ENCODE measurements at regions not wholly inside any gene's neighbourhood (a gene's known extent, or its start where the extent isn't known, plus 50 kb on each side); places are given as distances from the start of the nearest gene placed in this dataset.

GRCh38 chr18:64982414-64983055, 768.3 kb upstream of the CDH7 start:
- DNase-seq = no peak

- DNase-seq = no peak
These were observed 768.9 kb upstream of the CDH7 start for GRCh38 chr18:64981915-64982314.

- DNase-seq = no peak
These were observed 771.0 kb upstream of the CDH7 start for GRCh38 chr18:64979791-64980190.

GRCh38 chr18:64974391-64975125, 776.3 kb upstream of the CDH7 start:
- no peak for DNase-seq

GRCh38 chr18:64972545-64972944, 778.3 kb upstream of the CDH7 start:
- DNase-seq = peak; percentile 11

GRCh38 chr18:64966667-64967066, 784.1 kb upstream of the CDH7 start:
- no peak for DNase-seq

- DNase-seq = no peak
These were observed 794.3 kb upstream of the CDH7 start for GRCh38 chr18:64956465-64956864.

- no peak for DNase-seq
These were observed 800.9 kb upstream of the CDH7 start for GRCh38 chr18:64949885-64950284.

GRCh38 chr18:64936671-64937070, 787.8 kb upstream of the LINC00305 start:
- no peak for DNase-seq

- DNase-seq = no peak
These were observed 780.1 kb upstream of the LINC00305 start for GRCh38 chr18:64929036-64929435.

- DNase-seq = no peak
These were observed 771.2 kb upstream of the LINC00305 start for GRCh38 chr18:64919971-64920570.

GRCh38 chr18:64918851-64919250, 770.0 kb upstream of the LINC00305 start:
- DNase-seq = no peak

- no peak for DNase-seq
These were observed 744.5 kb upstream of the LINC00305 start for GRCh38 chr18:64893349-64893748.

GRCh38 chr18:64888956-64889355, 740.1 kb upstream of the LINC00305 start:
- DNase-seq = no peak

GRCh38 chr18:64886995-64887394, 738.1 kb upstream of the LINC00305 start:
- no peak for DNase-seq

GRCh38 chr18:64882896-64883295, 734.0 kb upstream of the LINC00305 start:
- no peak for DNase-seq

GRCh38 chr18:64876833-64877232, 727.9 kb upstream of the LINC00305 start:
- DNase-seq = no peak

GRCh38 chr18:64872710-64873458, 724.0 kb upstream of the LINC00305 start:
- no peak for DNase-seq

- no peak for DNase-seq
These were observed 705.2 kb upstream of the LINC00305 start for GRCh38 chr18:64854112-64854511.

- DNase-seq = no peak
These were observed 703.4 kb upstream of the LINC00305 start for GRCh38 chr18:64852281-64852680.

GRCh38 chr18:64851726-64852125, 702.8 kb upstream of the LINC00305 start:
- DNase-seq = no peak

- no peak for DNase-seq
These were observed 701.9 kb upstream of the LINC00305 start for GRCh38 chr18:64850791-64851190.

- no peak for DNase-seq
These were observed 692.2 kb upstream of the LINC00305 start for GRCh38 chr18:64840911-64841701.
